T-helper 2 cell treated with Interferon-gamma antibody and Interleukin-4, amounts not matched to agents 5 μg/mL and 100 μg/mL, for 36 hours (primary cell): ENCODE measurements at regions not wholly inside any gene's neighbourhood (a gene's known extent, or its start where the extent isn't known, plus 50 kb on each side); places are given as distances from the start of the nearest gene placed in this dataset.
"Not testable (repeated sequence)": the region's sequence is repeated elsewhere in the genome, so short reads cannot be mapped to it uniquely, and the experiment has no call there.

Source experiments
- DNase-seq: peaks from one replicate; pipeline ENCODE4 v3.0.0; 2021; ENCODE audit warnings: low spot score
- H3K27ac Mint-ChIP-seq: one replicate; pipeline ENCODE4 v1.8.0; 2021; ENCODE audit warnings: mild to moderate bottlenecking, mixed read lengths
- H3K27me3 Mint-ChIP-seq: one replicate; pipeline ENCODE4 v1.8.0; 2021; ENCODE audit warnings: low read depth, mixed read lengths
- H3K36me3 Mint-ChIP-seq: one replicate; pipeline ENCODE4 v1.8.0; 2021; ENCODE audit warnings: low read depth, mixed read lengths
- H3K4me1 Mint-ChIP-seq: one replicate; pipeline ENCODE4 v1.8.0; 2021; ENCODE audit warnings: low read depth, mixed read lengths
- H3K4me3 Mint-ChIP-seq: one replicate; pipeline ENCODE4 v1.8.0; 2022; ENCODE audit warnings: mild to moderate bottlenecking, moderate library complexity, mixed read lengths
- H3K9me3 Mint-ChIP-seq: one replicate; pipeline ENCODE4 v1.8.0; 2021; ENCODE audit warnings: mixed read lengths

- no peak overlapping the region for H3K4me3 Mint-ChIP-seq
- no peaks in the 10 kb centered on the region for H3K9me3 Mint-ChIP-seq
- peaks cover 28% of the 10 kb centered on the region for H3K4me1 Mint-ChIP-seq
- H3K36me3 Mint-ChIP-seq = no peaks in the 10 kb centered on the region
- no peak for DNase-seq
- H3K27me3 Mint-ChIP-seq = peaks cover 17% of the 10 kb centered on the region
- no peak overlapping the region for H3K27ac Mint-ChIP-seq
Measured at GRCh38 chr11:109958131-109958820, 134.9 kb upstream of the ZC3H12C start.

GRCh38 chr11:109958821-109959166 lies 134.4 kb upstream of the ZC3H12C start:
- H3K4me1 Mint-ChIP-seq = peaks cover 28% of the 10 kb centered on the region
- H3K4me3 Mint-ChIP-seq = no peak overlapping the region
- H3K9me3 Mint-ChIP-seq = no peaks in the 10 kb centered on the region
- DNase-seq = no peak
- H3K27me3 Mint-ChIP-seq = peaks cover 13% of the 10 kb centered on the region
- H3K27ac Mint-ChIP-seq = no peak overlapping the region
- no peaks in the 10 kb centered on the region for H3K36me3 Mint-ChIP-seq

GRCh38 chr11:109960831-109961230 lies 132.4 kb upstream of the ZC3H12C start:
- Mint-ChIP-seq H3K4me1 (peaks cover 12% of the 10 kb centered on the region), H3K4me3 (no peak overlapping the region)

GRCh38 chr11:109961261-109961660 lies 131.9 kb upstream of the ZC3H12C start:
- no peak overlapping the region for H3K4me3 Mint-ChIP-seq
- H3K27me3 Mint-ChIP-seq = peaks cover 6% of the 10 kb centered on the region
- DNase-seq = no peak
- H3K27ac Mint-ChIP-seq = no peak overlapping the region
- H3K36me3 Mint-ChIP-seq = no peaks in the 10 kb centered on the region
- H3K4me1 Mint-ChIP-seq = peaks cover 8% of the 10 kb centered on the region
- no peaks in the 10 kb centered on the region for H3K9me3 Mint-ChIP-seq

More at GRCh38 chr11:109960831-109961230, 132.4 kb upstream of the ZC3H12C start:
- Mint-ChIP-seq H3K27me3 (peaks cover 6% of the 10 kb centered on the region), H3K36me3 (no peaks in the 10 kb centered on the region), H3K9me3 (no peaks in the 10 kb centered on the region), H3K27ac (no peak overlapping the region)
- DNase-seq = no peak

GRCh38 chr11:109963101-109963500 lies 130.1 kb upstream of the ZC3H12C start:
- DNase-seq = no peak
- Mint-ChIP-seq H3K9me3 (no peaks in the 10 kb centered on the region), H3K27ac (no peak overlapping the region), H3K4me1 (peaks cover 2% of the 10 kb centered on the region), H3K36me3 (no peaks in the 10 kb centered on the region), H3K27me3 (peaks cover 8% of the 10 kb centered on the region), H3K4me3 (no peak overlapping the region)

GRCh38 chr11:109964487-109964886 lies 128.7 kb upstream of the ZC3H12C start:
- H3K9me3 Mint-ChIP-seq = no peaks in the 10 kb centered on the region
- H3K27me3 Mint-ChIP-seq = peaks cover 2% of the 10 kb centered on the region
- peaks cover 2% of the 10 kb centered on the region for H3K4me1 Mint-ChIP-seq
- no peak for DNase-seq
- no peak overlapping the region for H3K4me3 Mint-ChIP-seq
- no peaks in the 10 kb centered on the region for H3K36me3 Mint-ChIP-seq
- H3K27ac Mint-ChIP-seq = no peak overlapping the region

GRCh38 chr11:109965445-109965844 lies 127.7 kb upstream of the ZC3H12C start:
- not testable (repeated sequence) for H3K27ac Mint-ChIP-seq, H3K9me3 Mint-ChIP-seq, DNase-seq, H3K36me3 Mint-ChIP-seq, H3K4me3 Mint-ChIP-seq, H3K27me3 Mint-ChIP-seq, H3K4me1 Mint-ChIP-seq

GRCh38 chr11:109965926-109966325 lies 127.3 kb upstream of the ZC3H12C start:
- H3K4me1 Mint-ChIP-seq, H3K36me3 Mint-ChIP-seq, H3K9me3 Mint-ChIP-seq, H3K4me3 Mint-ChIP-seq, H3K27ac Mint-ChIP-seq, H3K27me3 Mint-ChIP-seq, DNase-seq: not testable (repeated sequence)

GRCh38 chr11:109967136-109967535 lies 126.1 kb upstream of the ZC3H12C start:
- H3K4me3 Mint-ChIP-seq, H3K27me3 Mint-ChIP-seq: not testable (repeated sequence)
- H3K4me1 Mint-ChIP-seq = peaks cover 16% of the 10 kb centered on the region

GRCh38 chr11:109968299-109968698 lies 124.9 kb upstream of the ZC3H12C start:
- no peak for DNase-seq
- no peak overlapping the region for H3K4me3 Mint-ChIP-seq
- peaks cover 16% of the 10 kb centered on the region for H3K4me1 Mint-ChIP-seq
- H3K36me3 Mint-ChIP-seq = no peaks in the 10 kb centered on the region
- no peaks in the 10 kb centered on the region for H3K9me3 Mint-ChIP-seq
- H3K27me3 Mint-ChIP-seq = peaks cover 10% of the 10 kb centered on the region
- H3K27ac Mint-ChIP-seq = no peak overlapping the region

More at GRCh38 chr11:109967136-109967535, 126.1 kb upstream of the ZC3H12C start:
- not testable (repeated sequence) for DNase-seq, H3K36me3 Mint-ChIP-seq, H3K27ac Mint-ChIP-seq, H3K9me3 Mint-ChIP-seq

- Mint-ChIP-seq H3K27ac (no peak overlapping the region), H3K27me3 (peaks cover 14% of the 10 kb centered on the region), H3K36me3 (no peaks in the 10 kb centered on the region), H3K4me1 (peaks cover 16% of the 10 kb centered on the region), H3K9me3 (no peaks in the 10 kb centered on the region), H3K4me3 (no peak overlapping the region)
- no peak for DNase-seq
Measured at GRCh38 chr11:109968781-109969180, 124.4 kb upstream of the ZC3H12C start.

- peaks cover 16% of the 10 kb centered on the region for H3K4me1 Mint-ChIP-seq
Measured at GRCh38 chr11:109970516-109971183, 122.5 kb upstream of the ZC3H12C start.

GRCh38 chr11:109971184-109971523 lies 122.0 kb upstream of the ZC3H12C start:
- no peaks in the 10 kb centered on the region for H3K36me3 Mint-ChIP-seq
- H3K27ac Mint-ChIP-seq = peak overlapping the region; percentile 19
- H3K27me3 Mint-ChIP-seq = peaks cover 30% of the 10 kb centered on the region
- no peaks in the 10 kb centered on the region for H3K9me3 Mint-ChIP-seq
- peaks cover 16% of the 10 kb centered on the region for H3K4me1 Mint-ChIP-seq
- H3K4me3 Mint-ChIP-seq = peak overlapping the region; percentile 70
- DNase-seq = no peak

More at GRCh38 chr11:109970516-109971183, 122.5 kb upstream of the ZC3H12C start:
- peak; percentile 69 for DNase-seq
- Mint-ChIP-seq H3K27me3 (peaks cover 26% of the 10 kb centered on the region), H3K27ac (peak overlapping the region; percentile 19), H3K4me3 (peak overlapping the region; percentile 70), H3K9me3 (no peaks in the 10 kb centered on the region), H3K36me3 (no peaks in the 10 kb centered on the region)

GRCh38 chr11:109972181-109972715 lies 120.9 kb upstream of the ZC3H12C start:
- H3K4me1 Mint-ChIP-seq = peaks cover 14% of the 10 kb centered on the region
- no peaks in the 10 kb centered on the region for H3K36me3 Mint-ChIP-seq
- H3K27me3 Mint-ChIP-seq = peaks cover 31% of the 10 kb centered on the region
- H3K4me3 Mint-ChIP-seq = no peak overlapping the region
- DNase-seq = no peak
- H3K27ac Mint-ChIP-seq = no peak overlapping the region
- H3K9me3 Mint-ChIP-seq = no peaks in the 10 kb centered on the region
